WTC11 (cell line): ENCODE measurements at regions not wholly inside any gene's neighbourhood (a gene's known extent, or its start where the extent isn't known, plus 50 kb on each side); places are given as distances from the start of the nearest gene placed in this dataset.

Experiments
- AFF4 ChIP-seq: sonication (generic); formaldehyde crosslinking; IDR thresholded peaks from 2 replicates; pipeline ENCODE4 v1.8.1; 2023; ENCODE audit warnings: mild to moderate bottlenecking, missing genetic modification reagents, borderline replicate concordance
- CREB1 ChIP-seq: sonication (generic); formaldehyde crosslinking; IDR thresholded peaks from 2 replicates; pipeline ENCODE4 v1.8.0; 2023; ENCODE audit warnings: mild to moderate bottlenecking, missing genetic modification reagents
- E2F1 ChIP-seq: sonication (generic); formaldehyde crosslinking; IDR thresholded peaks from 2 replicates; pipeline ENCODE4 v1.8.0; 2022; ENCODE audit warnings: mild to moderate bottlenecking, missing genetic modification reagents
- ESRRA ChIP-seq: sonication (generic); formaldehyde crosslinking; IDR thresholded peaks from 2 replicates; pipeline ENCODE4 v1.8.1; 2022; ENCODE audit warnings: mild to moderate bottlenecking, missing genetic modification reagents, borderline replicate concordance
- IRF2 ChIP-seq: sonication (generic); formaldehyde crosslinking; IDR thresholded peaks from 2 replicates; pipeline ENCODE4 v1.8.0; 2022; ENCODE audit warnings: low read depth, missing genetic modification reagents, borderline replicate concordance
- MAX ChIP-seq: sonication (generic); formaldehyde crosslinking; IDR thresholded peaks from 2 replicates; pipeline ENCODE4 v1.8.0; 2022; ENCODE audit warnings: mild to moderate bottlenecking, missing genetic modification reagents
- SP1 ChIP-seq: sonication (generic); formaldehyde crosslinking; conservative IDR thresholded peaks from 2 replicates; pipeline ENCODE4 v1.8.1; 2022; ENCODE audit warnings: missing genetic modification reagents
- TEAD4 ChIP-seq: sonication (generic); formaldehyde crosslinking; IDR thresholded peaks from 2 replicates; pipeline ENCODE4 v1.8.0; 2022; ENCODE audit warnings: mild to moderate bottlenecking, missing genetic modification reagents
- ZNF232 ChIP-seq: sonication (generic); formaldehyde crosslinking; IDR thresholded peaks from 2 replicates; pipeline ENCODE4 v1.8.0; 2022; ENCODE audit warnings: mild to moderate bottlenecking, missing genetic modification reagents
- ZNF423 ChIP-seq: fragments of 250-450 bp; sonication (Bioruptor Pico); IDR thresholded peaks from 2 replicates; pipeline ENCODE4 v2.1.2; 2022; ENCODE audit warnings: mild to moderate bottlenecking, moderate library complexity
- TF ChIP-seq, protein P1 (sequence below): fragments of 200-600 bp; IDR thresholded peaks from 2 replicates; pipeline ENCODE4 v1.8.0; 2022; ENCODE audit warnings: antibody characterized with exemption
- TF ChIP-seq, protein P2 (sequence below): sonication (generic); formaldehyde crosslinking; IDR thresholded peaks from 2 replicates; pipeline ENCODE4 v1.8.1; 2023; ENCODE audit warnings: mild to moderate bottlenecking, missing genetic modification reagents, moderate library complexity
- TF ChIP-seq, protein P3 (sequence below): sonication (generic); formaldehyde crosslinking; IDR thresholded peaks from 2 replicates; pipeline ENCODE4 v1.8.0; 2022; ENCODE audit warnings: mild to moderate bottlenecking, missing genetic modification reagents
- TF ChIP-seq, protein P4 (sequence below): sonication (generic); formaldehyde crosslinking; IDR thresholded peaks from 2 replicates; pipeline ENCODE4 v1.8.1; 2023; ENCODE audit warnings: mild to moderate bottlenecking, missing genetic modification reagents, moderate library complexity

GRCh38 chr5:74320526-74320925, 320.0 kb downstream of the ENC1 start:
- TF ChIP-seq, protein P1, sequence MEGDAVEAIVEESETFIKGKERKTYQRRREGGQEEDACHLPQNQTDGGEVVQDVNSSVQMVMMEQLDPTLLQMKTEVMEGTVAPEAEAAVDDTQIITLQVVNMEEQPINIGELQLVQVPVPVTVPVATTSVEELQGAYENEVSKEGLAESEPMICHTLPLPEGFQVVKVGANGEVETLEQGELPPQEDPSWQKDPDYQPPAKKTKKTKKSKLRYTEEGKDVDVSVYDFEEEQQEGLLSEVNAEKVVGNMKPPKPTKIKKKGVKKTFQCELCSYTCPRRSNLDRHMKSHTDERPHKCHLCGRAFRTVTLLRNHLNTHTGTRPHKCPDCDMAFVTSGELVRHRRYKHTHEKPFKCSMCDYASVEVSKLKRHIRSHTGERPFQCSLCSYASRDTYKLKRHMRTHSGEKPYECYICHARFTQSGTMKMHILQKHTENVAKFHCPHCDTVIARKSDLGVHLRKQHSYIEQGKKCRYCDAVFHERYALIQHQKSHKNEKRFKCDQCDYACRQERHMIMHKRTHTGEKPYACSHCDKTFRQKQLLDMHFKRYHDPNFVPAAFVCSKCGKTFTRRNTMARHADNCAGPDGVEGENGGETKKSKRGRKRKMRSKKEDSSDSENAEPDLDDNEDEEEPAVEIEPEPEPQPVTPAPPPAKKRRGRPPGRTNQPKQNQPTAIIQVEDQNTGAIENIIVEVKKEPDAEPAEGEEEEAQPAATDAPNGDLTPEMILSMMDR, result no peak
- TF ChIP-seq, protein P2, sequence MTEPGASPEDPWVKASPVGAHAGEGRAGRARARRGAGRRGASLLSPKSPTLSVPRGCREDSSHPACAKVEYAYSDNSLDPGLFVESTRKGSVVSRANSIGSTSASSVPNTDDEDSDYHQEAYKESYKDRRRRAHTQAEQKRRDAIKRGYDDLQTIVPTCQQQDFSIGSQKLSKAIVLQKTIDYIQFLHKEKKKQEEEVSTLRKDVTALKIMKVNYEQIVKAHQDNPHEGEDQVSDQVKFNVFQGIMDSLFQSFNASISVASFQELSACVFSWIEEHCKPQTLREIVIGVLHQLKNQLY (CRISPR knock-in tag), result no peak
- no peak for TF ChIP-seq SP1 (CRISPR knock-in tag)
- TF ChIP-seq, protein P3, sequence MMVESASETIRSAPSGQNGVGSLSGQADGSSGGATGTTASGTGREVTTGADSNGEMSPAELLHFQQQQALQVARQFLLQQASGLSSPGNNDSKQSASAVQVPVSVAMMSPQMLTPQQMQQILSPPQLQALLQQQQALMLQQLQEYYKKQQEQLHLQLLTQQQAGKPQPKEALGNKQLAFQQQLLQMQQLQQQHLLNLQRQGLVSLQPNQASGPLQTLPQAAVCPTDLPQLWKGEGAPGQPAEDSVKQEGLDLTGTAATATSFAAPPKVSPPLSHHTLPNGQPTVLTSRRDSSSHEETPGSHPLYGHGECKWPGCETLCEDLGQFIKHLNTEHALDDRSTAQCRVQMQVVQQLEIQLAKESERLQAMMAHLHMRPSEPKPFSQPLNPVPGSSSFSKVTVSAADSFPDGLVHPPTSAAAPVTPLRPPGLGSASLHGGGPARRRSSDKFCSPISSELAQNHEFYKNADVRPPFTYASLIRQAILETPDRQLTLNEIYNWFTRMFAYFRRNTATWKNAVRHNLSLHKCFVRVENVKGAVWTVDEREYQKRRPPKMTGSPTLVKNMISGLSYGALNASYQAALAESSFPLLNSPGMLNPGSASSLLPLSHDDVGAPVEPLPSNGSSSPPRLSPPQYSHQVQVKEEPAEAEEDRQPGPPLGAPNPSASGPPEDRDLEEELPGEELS (CRISPR knock-in tag), result no peak
- TF ChIP-seq, protein P4, sequence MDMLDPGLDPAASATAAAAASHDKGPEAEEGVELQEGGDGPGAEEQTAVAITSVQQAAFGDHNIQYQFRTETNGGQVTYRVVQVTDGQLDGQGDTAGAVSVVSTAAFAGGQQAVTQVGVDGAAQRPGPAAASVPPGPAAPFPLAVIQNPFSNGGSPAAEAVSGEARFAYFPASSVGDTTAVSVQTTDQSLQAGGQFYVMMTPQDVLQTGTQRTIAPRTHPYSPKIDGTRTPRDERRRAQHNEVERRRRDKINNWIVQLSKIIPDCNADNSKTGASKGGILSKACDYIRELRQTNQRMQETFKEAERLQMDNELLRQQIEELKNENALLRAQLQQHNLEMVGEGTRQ (CRISPR knock-in tag), result no peak
- no peak for TF ChIP-seq E2F1 (CRISPR knock-in tag)
- TF ChIP-seq CREB1 (CRISPR knock-in tag), result no peak
- no peak for TF ChIP-seq AFF4 (CRISPR knock-in tag)
- TF ChIP-seq ZNF423 (CRISPR knock-in tag), result no peak
- TF ChIP-seq IRF2 (CRISPR knock-in tag), result no peak
- TF ChIP-seq TEAD4 (CRISPR knock-in tag), result no peak
- TF ChIP-seq ZNF232, result no peak
- no peak for TF ChIP-seq MAX (CRISPR knock-in tag)
- no peak for TF ChIP-seq ESRRA (CRISPR knock-in tag)
